ENCODE measurements at regions not wholly inside any gene's neighbourhood (a gene's known extent, or its start where the extent isn't known, plus 50 kb on each side); places are given as distances from the start of the nearest gene placed in this dataset.

- intact Hi-C loops (cut with micrococcal nuclease), result no loop called here
- no peak overlapping the region for H3K27ac ChIP-seq (ENCODE audit: low read depth, low read length)
- no peaks in the 10 kb centered on the region for H3K9me2 ChIP-seq (ENCODE audit: insufficient read depth)
- no peaks in the 10 kb centered on the region for H4K20me1 ChIP-seq (ENCODE audit: insufficient read depth)
- no TSS peak for BruUV-seq (replicated peaks)
- no peak overlapping the region for H3K9ac ChIP-seq (ENCODE audit: low read length)
- no peaks in the 10 kb centered on the region for H3K36me3 ChIP-seq (ENCODE audit: control insufficient read depth in 1 of 2, insufficient read depth in 2 of 2, low read length in 2 of 2)
- H3K4me1 ChIP-seq (ENCODE audit: control insufficient read depth in 1 of 2, insufficient read depth in 2 of 2, low read length in 2 of 2), result peaks cover 18 to 28% of the 10 kb centered on the region in 2 experiments
- TF ChIP-seq, protein P1, sequence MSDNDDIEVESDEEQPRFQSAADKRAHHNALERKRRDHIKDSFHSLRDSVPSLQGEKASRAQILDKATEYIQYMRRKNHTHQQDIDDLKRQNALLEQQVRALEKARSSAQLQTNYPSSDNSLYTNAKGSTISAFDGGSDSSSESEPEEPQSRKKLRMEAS (IDR thresholded peaks at IDR 0.05), result no peak
- TF ChIP-seq EZH2 (IDR thresholded peaks at IDR 0.05), result no peak
- no peak for TF ChIP-seq ZNF274 (IDR thresholded peaks at IDR 0.05; ENCODE audit: low read depth, low read length)
- no peak for TF ChIP-seq TCF7L2 (IDR thresholded peaks at IDR 0.05; ENCODE audit: borderline replicate concordance, extremely low read depth, insufficient read depth, insufficient read length)
- no peak for TF ChIP-seq POLR2AphosphoS5 (IDR thresholded peaks at IDR 0.05; ENCODE audit: low read depth, low read length)
- no peak for TF ChIP-seq EGR1 (IDR thresholded peaks at IDR 0.05; ENCODE audit: low read depth)
- no peak for TF ChIP-seq FOSL1 (IDR thresholded peaks at IDR 0.05; ENCODE audit: low read depth)
- no peak for TF ChIP-seq CBX3 (IDR thresholded peaks at IDR 0.05; ENCODE audit: low read depth)
- TF ChIP-seq, protein P2, sequence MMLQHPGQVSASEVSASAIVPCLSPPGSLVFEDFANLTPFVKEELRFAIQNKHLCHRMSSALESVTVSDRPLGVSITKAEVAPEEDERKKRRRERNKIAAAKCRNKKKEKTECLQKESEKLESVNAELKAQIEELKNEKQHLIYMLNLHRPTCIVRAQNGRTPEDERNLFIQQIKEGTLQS (IDR thresholded peaks at IDR 0.05), result no peak
- no peak for TF ChIP-seq ZFX (IDR thresholded peaks at IDR 0.05)
- no peak for TF ChIP-seq JUND (IDR thresholded peaks at IDR 0.05)
- TF ChIP-seq, protein P3, sequence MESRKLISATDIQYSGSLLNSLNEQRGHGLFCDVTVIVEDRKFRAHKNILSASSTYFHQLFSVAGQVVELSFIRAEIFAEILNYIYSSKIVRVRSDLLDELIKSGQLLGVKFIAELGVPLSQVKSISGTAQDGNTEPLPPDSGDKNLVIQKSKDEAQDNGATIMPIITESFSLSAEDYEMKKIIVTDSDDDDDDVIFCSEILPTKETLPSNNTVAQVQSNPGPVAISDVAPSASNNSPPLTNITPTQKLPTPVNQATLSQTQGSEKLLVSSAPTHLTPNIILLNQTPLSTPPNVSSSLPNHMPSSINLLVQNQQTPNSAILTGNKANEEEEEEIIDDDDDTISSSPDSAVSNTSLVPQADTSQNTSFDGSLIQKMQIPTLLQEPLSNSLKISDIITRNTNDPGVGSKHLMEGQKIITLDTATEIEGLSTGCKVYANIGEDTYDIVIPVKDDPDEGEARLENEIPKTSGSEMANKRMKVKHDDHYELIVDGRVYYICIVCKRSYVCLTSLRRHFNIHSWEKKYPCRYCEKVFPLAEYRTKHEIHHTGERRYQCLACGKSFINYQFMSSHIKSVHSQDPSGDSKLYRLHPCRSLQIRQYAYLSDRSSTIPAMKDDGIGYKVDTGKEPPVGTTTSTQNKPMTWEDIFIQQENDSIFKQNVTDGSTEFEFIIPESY (IDR thresholded peaks at IDR 0.05; ENCODE audit: extremely low read depth, insufficient replicate concordance, low read length), result no peak
- no peak for TF ChIP-seq ELF1 (IDR thresholded peaks at IDR 0.05; ENCODE audit: borderline replicate concordance, low read depth)
- no peaks in the 10 kb centered on the region for H3K79me2 ChIP-seq (ENCODE audit: insufficient read depth, low read length)
- ATAC-seq (no peak), DNase-seq (ENCODE audit: low read depth, low spot score) (no peak)
- H3K27me3 ChIP-seq (ENCODE audit: insufficient read depth, low read length), result no peaks in the 10 kb centered on the region
- H3K4me3 ChIP-seq (replicated peaks in 1 of 2; ENCODE audit: low read depth in 1 of 2, low read length in 2 of 2), result no peak overlapping the region
- no peak overlapping the region for H2AFZ ChIP-seq (ENCODE audit: low read depth, low read length, poor library complexity, severe bottlenecking)
- ChIA-PET POLR2A (no interaction called here), CTCF (no interaction called here), RAD21 (ENCODE audit: low non-redundant PET in 1 of 2, low total read pairs in 2 of 2, uncharacterized antibody in 2 of 2, unreplicated experiment in 2 of 2) (interaction anchor here in 1 of 2 experiments (0.5 kb wide), 1 partner anchor 107 kb away, joined by 3 read pairs; no protein-coding TSS in a partner anchor)
- no peak overlapping the region for H3K4me2 ChIP-seq (ENCODE audit: low read length)
- no peaks in the 10 kb centered on the region for H3K9me3 ChIP-seq (ENCODE audit: control insufficient read depth in 1 of 2, insufficient read depth in 1 of 2, low read depth in 1 of 2, low read length in 2 of 2)
Measured at GRCh38 chr9:129281506-129282145, 103.6 kb upstream of the IER5L start.
